Stomach (tissue), 4 donors: ENCODE measurements at regions not wholly inside any gene's neighbourhood (a gene's known extent, or its start where the extent isn't known, plus 50 kb on each side); places are given as distances from the start of the nearest gene placed in this dataset.

Experiments used
- CTCF ChIP-seq, 7 experiments: fragments of 450-650 bp in 4 of 7; fragments of 200-600 bp in 3 of 7; sonication (generic) in 3 of 7; IDR thresholded peaks; one replicate each; pipeline ENCODE4 v1.5.1; 2016 to 2019; ENCODE audit warnings: antibody characterized with exemption in 7 of 7, control low read depth in 2 of 7, mild to moderate bottlenecking in 1 of 7
- EP300 ChIP-seq: sonication (generic); formaldehyde crosslinking; IDR thresholded peaks from one replicate; pipeline ENCODE4 v1.6.1; 2017; ENCODE audit warnings: antibody characterized with exemption
- POLR2A ChIP-seq, 4 donors: fragments of 450-650 bp; IDR thresholded peaks; one replicate each; pipeline ENCODE4 v1.6.1; 2016; ENCODE audit warnings: antibody characterized with exemption in 4 of 4, control low read depth in 2 of 4, mild to moderate bottlenecking in 1 of 4, moderate library complexity in 1 of 4
- POLR2AphosphoS5 ChIP-seq, 3 donors: sonication (generic); formaldehyde crosslinking; IDR thresholded peaks; one replicate each; pipeline ENCODE4 v1.6.1; 2016; ENCODE audit warnings: antibody characterized with exemption in 3 of 3

- TF ChIP-seq CTCF (IDR thresholded peaks at IDR 0.05) (no peak), POLR2AphosphoS5 (IDR thresholded peaks at IDR 0.05) (no peak), POLR2A (IDR thresholded peaks at IDR 0.05) (no peak), EP300 (no peak)
Observed at GRCh38 chr5:74007193-74007592, 381.2 kb downstream of the ARHGEF28 start.
